Forelimb muscle (tissue), 1 donor: ENCODE measurements at regions not wholly inside any gene's neighbourhood (a gene's known extent, or its start where the extent isn't known, plus 50 kb on each side); places are given as distances from the start of the nearest gene placed in this dataset.
"Not testable (repeated sequence)": the region's sequence is repeated elsewhere in the genome, so short reads cannot be mapped to it uniquely, and the experiment has no call there.

ENCODE experiments used
- DNase-seq: peaks from one replicate; pipeline ENCODE4 v3.0.0-alpha.2; 2013; ENCODE audit warnings: low read depth

GRCh38 chr17:15802917-15803316, 70.8 kb downstream of the TBC1D26 start:
- DNase-seq, result not testable (repeated sequence)

DNA sequence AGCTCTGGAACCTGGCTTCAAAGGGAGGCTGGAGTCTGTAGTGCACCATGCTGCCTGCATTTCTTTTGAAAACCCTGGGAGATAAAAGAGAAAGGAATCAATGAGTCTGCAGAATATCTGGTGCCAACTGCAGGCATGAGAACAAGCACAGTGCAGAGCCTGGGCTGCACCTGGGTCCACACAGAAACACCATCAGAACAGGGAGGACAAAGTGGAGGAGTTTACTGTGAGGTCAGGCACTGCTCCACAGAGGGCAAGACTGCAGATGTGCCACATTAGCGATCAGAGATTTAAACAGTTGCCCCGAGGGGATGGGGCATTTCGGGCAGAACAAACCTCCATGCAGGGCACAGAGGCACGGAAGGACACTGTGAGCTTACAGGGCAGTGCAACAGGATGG, 74.7 kb downstream of the TBC1D26 start:
- DNase-seq, result not testable (repeated sequence)

DNA sequence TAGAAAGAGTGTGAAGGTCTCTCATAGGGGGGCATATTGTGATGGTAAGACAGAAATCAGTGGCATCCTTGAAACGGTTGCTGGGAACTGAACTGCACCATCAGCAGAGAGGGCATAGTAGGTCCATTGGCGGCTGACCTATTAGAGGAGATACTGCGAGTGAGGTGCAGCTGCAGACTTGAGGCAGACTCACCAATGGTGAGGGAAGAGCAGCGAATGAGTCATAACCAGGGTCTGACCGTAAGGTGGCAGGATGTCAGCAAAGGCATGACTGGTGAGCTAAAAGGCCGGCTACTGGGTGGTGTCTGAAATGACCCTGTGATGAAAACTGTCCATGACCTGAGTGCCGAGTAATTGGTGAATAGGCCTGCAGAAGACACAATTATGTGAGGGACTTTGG, 81.3 kb downstream of the TBC1D26 start:
- not testable (repeated sequence) for DNase-seq

- not testable (repeated sequence) for DNase-seq
These were observed 81.9 kb downstream of the TBC1D26 start for GRCh38 chr17:15814003-15814402.

DNA sequence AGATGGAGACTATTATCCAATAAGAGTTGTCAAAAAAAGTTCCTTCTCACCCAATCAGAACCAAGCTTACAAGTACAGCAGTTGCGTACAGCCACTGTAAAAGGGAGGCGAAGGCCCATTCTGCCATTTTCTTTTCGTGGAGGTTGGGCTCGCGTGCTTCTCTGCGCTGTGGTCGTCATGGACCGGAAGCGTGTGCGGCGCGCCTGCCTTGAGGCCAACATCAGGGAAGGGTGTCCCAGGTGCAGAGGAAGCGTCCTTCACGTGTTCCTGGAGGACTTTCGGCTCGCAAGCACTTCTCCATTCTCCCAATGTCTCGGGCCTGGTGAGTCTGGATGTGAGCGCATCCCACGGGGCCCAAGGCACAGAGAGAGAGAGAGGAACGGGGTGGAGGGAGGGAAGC, 85.8 kb downstream of the TBC1D26 start:
- not testable (repeated sequence) for DNase-seq

GRCh38 chr17:15822280-15822679, 90.2 kb downstream of the TBC1D26 start:
- DNase-seq, result not testable (repeated sequence)

- peak; percentile 16 for DNase-seq
These were observed 96.7 kb downstream of the TBC1D26 start for GRCh38 chr17:15828727-15829314.

DNA sequence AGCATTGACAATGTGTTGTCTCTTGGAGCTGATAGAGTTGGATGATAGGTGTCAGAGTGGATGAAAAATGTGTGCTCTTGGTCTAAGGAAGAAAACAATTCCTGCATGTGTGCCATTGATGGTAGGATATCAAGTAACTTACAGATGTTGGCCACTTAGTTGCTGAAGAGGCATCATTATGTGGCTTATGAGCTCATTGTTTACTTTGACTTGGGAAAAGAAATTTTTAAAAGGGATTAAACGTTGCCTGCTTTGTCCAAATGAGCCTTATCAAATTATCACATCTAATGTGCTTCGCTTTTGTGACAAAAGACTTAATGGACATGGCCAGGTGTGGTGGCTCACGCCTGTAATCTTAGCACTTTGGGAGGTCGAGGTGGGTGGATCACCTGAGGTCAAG, 98.1 kb downstream of the TBC1D26 start:
- not testable (repeated sequence) for DNase-seq

DNA sequence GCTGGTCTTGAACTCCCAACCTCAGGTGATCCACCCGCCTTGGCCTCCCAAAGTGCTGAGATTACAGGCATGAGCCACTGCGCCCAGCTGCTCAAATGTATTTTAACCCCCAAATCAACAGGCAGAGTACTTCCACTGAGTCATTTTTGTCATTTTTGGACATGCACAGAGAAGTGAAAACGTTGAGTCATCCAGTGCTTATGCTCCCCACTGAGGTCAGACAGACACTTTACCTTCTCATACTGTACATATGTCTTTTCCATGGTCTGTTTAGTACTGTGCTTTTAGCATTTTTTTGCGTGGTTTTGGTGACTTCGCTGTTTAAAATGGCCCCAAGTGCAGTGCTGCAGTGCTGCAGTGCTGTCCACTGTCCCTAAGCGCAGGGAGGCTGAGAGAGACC, 99.1 kb downstream of the TBC1D26 start:
- DNase-seq, result not testable (repeated sequence)

- not testable (repeated sequence) for DNase-seq
These were observed 100.9 kb downstream of the TBC1D26 start for GRCh38 chr17:15832921-15833480.

- DNase-seq, result not testable (repeated sequence)
These were observed 101.8 kb downstream of the TBC1D26 start for GRCh38 chr17:15833890-15834289.

- DNase-seq, result not testable (repeated sequence)
These were observed 103.4 kb downstream of the TBC1D26 start for GRCh38 chr17:15835481-15835880.

GRCh38 chr17:15836249-15836982, 104.3 kb downstream of the TBC1D26 start:
- DNase-seq, result not testable (repeated sequence)

GRCh38 chr17:15836991-15837390, 104.9 kb downstream of the TBC1D26 start:
- DNase-seq, result not testable (repeated sequence)

DNA sequence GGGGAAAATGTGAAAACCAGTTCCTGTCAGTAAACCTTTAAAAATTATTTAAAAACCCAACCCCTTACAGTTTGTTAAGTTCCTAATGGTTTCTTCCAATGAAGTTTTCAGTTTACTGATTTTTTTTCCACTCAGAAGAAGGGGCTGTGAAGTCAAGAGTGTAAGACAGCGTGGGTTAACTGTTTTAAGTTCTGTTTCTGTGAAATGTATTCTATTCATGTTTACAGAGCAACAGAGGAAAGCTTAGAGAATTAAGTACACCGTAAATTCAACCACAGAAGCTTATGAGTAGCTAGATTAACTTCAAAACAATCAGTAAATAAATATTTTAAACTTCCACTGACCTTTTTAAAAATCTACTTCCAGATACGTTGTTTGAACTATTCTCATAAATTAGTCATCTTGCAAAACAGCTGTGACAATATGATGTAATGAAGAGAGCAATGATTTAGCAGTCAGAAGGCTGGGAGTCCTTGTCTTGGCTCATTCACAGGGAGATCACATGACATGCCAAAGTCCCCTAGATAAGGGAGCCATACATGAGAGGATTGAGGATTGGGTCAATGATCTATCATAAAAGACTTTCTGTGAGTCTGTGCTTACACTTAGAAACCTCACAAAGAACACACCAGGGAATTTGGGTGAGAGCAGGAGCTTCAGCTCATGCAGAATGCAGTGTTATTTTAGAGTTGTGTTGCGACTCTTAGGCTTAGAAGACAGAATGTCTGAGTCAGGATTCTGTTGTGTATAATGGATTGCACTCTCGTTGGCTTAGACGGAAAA, 97.3 kb upstream of the ADORA2B start:
- not testable (repeated sequence) for DNase-seq

- not testable (repeated sequence) for DNase-seq
These were observed 95.9 kb upstream of the ADORA2B start for GRCh38 chr17:15849054-15849453.

DNA sequence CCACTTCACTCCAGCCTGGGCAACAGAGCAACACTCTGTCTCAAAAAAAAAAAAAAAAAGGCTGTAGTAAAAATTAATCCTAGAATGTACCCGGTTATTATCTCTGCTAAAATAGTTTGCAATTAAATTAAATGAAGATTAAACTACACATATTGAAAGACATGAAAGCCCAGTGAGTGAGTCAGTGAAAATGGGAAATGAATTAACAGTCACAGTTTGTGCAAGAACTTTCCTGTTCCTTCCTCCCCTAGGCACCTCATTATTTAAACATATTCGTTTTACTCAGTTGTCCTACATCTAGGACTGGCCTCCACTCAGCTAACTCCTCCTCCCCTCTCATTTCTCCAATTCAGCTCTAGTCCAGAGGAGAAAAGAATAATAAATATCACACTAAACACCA, 94.9 kb upstream of the ADORA2B start:
- DNase-seq, result not testable (repeated sequence)

GRCh38 chr17:15850687-15851086, 94.2 kb upstream of the ADORA2B start:
- not testable (repeated sequence) for DNase-seq

DNA sequence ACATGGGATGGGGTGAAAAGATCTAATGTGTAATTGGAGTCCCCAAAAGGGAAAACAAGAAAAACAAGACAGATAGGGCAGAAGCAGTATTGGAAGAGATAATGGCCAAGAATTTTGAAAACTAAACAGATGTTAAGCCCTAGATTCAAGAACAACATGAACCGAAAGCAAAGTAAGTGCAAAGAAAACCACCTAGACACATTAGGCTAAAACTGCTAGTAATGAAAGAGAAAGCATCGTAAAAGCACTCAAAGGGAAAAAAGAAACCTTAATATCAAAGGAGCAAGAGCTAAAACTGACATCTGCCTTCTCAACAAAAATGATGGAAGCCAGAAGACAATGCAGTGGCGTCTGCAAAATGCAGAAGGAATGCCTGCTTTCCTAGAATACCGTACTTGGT, 92.1 kb upstream of the ADORA2B start:
- DNase-seq, result not testable (repeated sequence)

GRCh38 chr17:15856191-15856590, 88.7 kb upstream of the ADORA2B start:
- DNase-seq, result not testable (repeated sequence)

- not testable (repeated sequence) for DNase-seq
These were observed 88.2 kb upstream of the ADORA2B start for GRCh38 chr17:15856745-15857144.

DNA sequence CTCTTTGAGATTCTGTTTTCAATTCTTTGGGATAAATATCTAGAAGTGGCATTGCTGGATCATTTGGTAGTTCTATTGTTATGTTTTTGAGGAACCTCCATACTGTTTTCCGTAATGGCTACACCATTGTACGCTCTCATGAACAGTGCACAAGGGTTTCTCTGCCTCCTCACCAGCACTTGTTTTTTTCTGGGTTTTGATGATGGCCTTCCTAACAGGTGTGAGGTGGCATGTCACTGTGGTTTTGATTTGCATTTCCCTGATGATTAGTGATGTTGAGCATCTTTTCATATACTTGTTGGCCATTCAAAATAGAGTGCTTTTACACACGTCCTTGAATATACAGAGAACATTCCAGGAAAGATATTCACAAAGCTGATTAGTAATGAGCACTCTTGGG, 86.8 kb upstream of the ADORA2B start:
- DNase-seq, result not testable (repeated sequence)
